SU-DHL-6 (cell line): ENCODE measurements at regions not wholly inside any gene's neighbourhood (a gene's known extent, or its start where the extent isn't known, plus 50 kb on each side); places are given as distances from the start of the nearest gene placed in this dataset.

Source experiments
- H2AFZ ChIP-seq: fragments of 200-600 bp; sonication (generic); 2 replicates; pipeline ENCODE4 v1.6.1; 2014; ENCODE audit warnings: low read depth, mild to moderate bottlenecking, moderate library complexity, mixed read lengths, antibody characterized with exemption, low read length; ENCODE audit not compliant: severe bottlenecking
- H3F3A ChIP-seq: fragments of 200-600 bp; shearing (Covaris generic); 2 replicates; pipeline ENCODE4 v1.6.0; 2016; ENCODE audit warnings: antibody characterized with exemption, mild to moderate bottlenecking; ENCODE audit not compliant: insufficient read depth
- H3K27ac ChIP-seq: fragments of 200-600 bp; sonication (generic); 2 replicates; pipeline ENCODE4 v1.5.1; 2016; ENCODE audit warnings: low read depth, mild to moderate bottlenecking, low read length, moderate library complexity, mixed read lengths
- H3K27me3 ChIP-seq: fragments of 200-600 bp; sonication (generic), shearing (Covaris generic); 2 replicates; pipeline ENCODE4 v1.6.0; 2014; ENCODE audit warnings: mild to moderate bottlenecking, low read length
- H3K36me3 ChIP-seq: fragments of 200-600 bp; sonication (generic); 2 replicates; pipeline ENCODE4 v1.6.1; 2014; ENCODE audit warnings: mild to moderate bottlenecking, low read length, mixed read lengths
- H3K4me2 ChIP-seq: fragments of 300-600, 200-600 bp; shearing (Covaris generic), sonication (generic); 2 replicates; pipeline ENCODE4 v1.6.0; 2014; ENCODE audit warnings: low read length, low read depth, mild to moderate bottlenecking; ENCODE audit not compliant: poor library complexity, severe bottlenecking
- H3K4me3 ChIP-seq: fragments of 200-600 bp; sonication (generic); 2 replicates; pipeline ENCODE4 v1.5.1; 2014; ENCODE audit warnings: antibody characterized with exemption, low read length, mild to moderate bottlenecking, mixed read lengths; ENCODE audit not compliant: insufficient read depth, poor library complexity, severe bottlenecking
- H3K79me2 ChIP-seq: fragments of 200-600 bp; sonication (generic); 2 replicates; pipeline ENCODE4 v1.6.1; 2014; ENCODE audit warnings: mild to moderate bottlenecking, low read length, moderate library complexity; ENCODE audit not compliant: insufficient read depth
- H3K9ac ChIP-seq: fragments of 200-600 bp; sonication (generic); 2 replicates; pipeline ENCODE4 v1.7.0; 2014; ENCODE audit warnings: mild to moderate bottlenecking, low read length
- H3K9me2 ChIP-seq: fragments of 200-600 bp; sonication (generic); replicated peaks from 2 replicates; pipeline ENCODE4 v1.6.1; 2014; ENCODE audit warnings: low read length; ENCODE audit not compliant: insufficient read depth
- H3K9me3 ChIP-seq: fragments of 200-600 bp; sonication (generic); 2 replicates; pipeline ENCODE4 v1.6.1; 2014; ENCODE audit warnings: low read length, mixed read lengths; ENCODE audit not compliant: insufficient read depth
- H4K20me1 ChIP-seq: fragments of 200-600 bp; sonication (generic); 2 replicates; pipeline ENCODE4 v1.6.1; 2014; ENCODE audit warnings: low read depth, mild to moderate bottlenecking, antibody characterized with exemption, low read length, moderate library complexity, mixed read lengths
- CTCF ChIP-seq: fragments of 200-600 bp; sonication (generic); IDR thresholded peaks from one replicate; pipeline ENCODE4 v1.5.1; 2017; ENCODE audit warnings: antibody characterized with exemption, mild to moderate bottlenecking, low read length, moderate library complexity; ENCODE audit not compliant: insufficient read depth, poor library complexity, severe bottlenecking
- EZH2phosphoT487 ChIP-seq: fragments of 200-600 bp; sonication (generic), shearing (Covaris generic); conservative IDR thresholded peaks from 2 replicates; pipeline ENCODE4 v1.6.1; 2018; ENCODE audit warnings: mild to moderate bottlenecking, antibody characterized with exemption, low read length, moderate library complexity, mixed read lengths

- H4K20me1 ChIP-seq: no peaks in the 10 kb centered on the region
- no peaks in the 10 kb centered on the region for H3K9me3 ChIP-seq
- H2AFZ ChIP-seq: no peak overlapping the region
- no peak overlapping the region for H3K4me3 ChIP-seq
- no peaks in the 10 kb centered on the region for H3F3A ChIP-seq
- TF ChIP-seq EZH2phosphoT487 (no peak), CTCF (no peak)
- no peak overlapping the region for H3K27ac ChIP-seq
- no peaks in the 10 kb centered on the region for H3K79me2 ChIP-seq
- H3K4me2 ChIP-seq: no peak overlapping the region
- no peaks in the 10 kb centered on the region for H3K9me2 ChIP-seq
- H3K36me3 ChIP-seq: no peaks in the 10 kb centered on the region
- no peaks in the 10 kb centered on the region for H3K27me3 ChIP-seq
- H3K9ac ChIP-seq: no peak overlapping the region
Measured at GRCh38 chr12:77610446-77610845, 220.2 kb upstream of the NAV3 start.

- Histone ChIP-seq H3K79me2 (no peaks in the 10 kb centered on the region), H3K27ac (no peak overlapping the region), H3K4me3 (no peak overlapping the region), H4K20me1 (no peaks in the 10 kb centered on the region), H2AFZ (no peak overlapping the region), H3K9me2 (no peaks in the 10 kb centered on the region), H3K27me3 (no peaks in the 10 kb centered on the region), H3K9ac (no peak overlapping the region), H3K9me3 (no peaks in the 10 kb centered on the region), H3F3A (no peaks in the 10 kb centered on the region), H3K36me3 (no peaks in the 10 kb centered on the region), H3K4me2 (no peak overlapping the region)
- no peak for TF ChIP-seq CTCF
- no peak for TF ChIP-seq EZH2phosphoT487
Measured at GRCh38 chr12:77609016-77609415, 221.7 kb upstream of the NAV3 start.

GRCh38 chr12:77608271-77608824 lies 222.3 kb upstream of the NAV3 start:
- H4K20me1 ChIP-seq: no peaks in the 10 kb centered on the region
- TF ChIP-seq CTCF: no peak
- no peak for TF ChIP-seq EZH2phosphoT487
- no peak overlapping the region for H3K9ac ChIP-seq
- no peaks in the 10 kb centered on the region for H3K9me2 ChIP-seq
- H3F3A ChIP-seq: no peaks in the 10 kb centered on the region
- no peak overlapping the region for H3K4me2 ChIP-seq
- no peak overlapping the region for H2AFZ ChIP-seq
- no peak overlapping the region for H3K27ac ChIP-seq
- no peaks in the 10 kb centered on the region for H3K9me3 ChIP-seq
- no peaks in the 10 kb centered on the region for H3K27me3 ChIP-seq
- no peaks in the 10 kb centered on the region for H3K79me2 ChIP-seq
- H3K36me3 ChIP-seq: no peaks in the 10 kb centered on the region
- no peak overlapping the region for H3K4me3 ChIP-seq
